RCC 7860 (cell line): ENCODE measurements at regions not wholly inside any gene's neighbourhood (a gene's known extent, or its start where the extent isn't known, plus 50 kb on each side); places are given as distances from the start of the nearest gene placed in this dataset.
A peak's percentile ranks its signal among the peaks of the same experiment; 100 is the strongest.

Experiments
- DNase-seq: peaks from one replicate; pipeline ENCODE4 v3.0.0-alpha.2; 2015; ENCODE audit warnings: low spot score
- FAIRE-seq: peaks from 2 replicates; lab custom pipeline; 2012; peaks lifted over from hg19 to GRCh38; lab: Jason Lieb, UNC

DNA sequence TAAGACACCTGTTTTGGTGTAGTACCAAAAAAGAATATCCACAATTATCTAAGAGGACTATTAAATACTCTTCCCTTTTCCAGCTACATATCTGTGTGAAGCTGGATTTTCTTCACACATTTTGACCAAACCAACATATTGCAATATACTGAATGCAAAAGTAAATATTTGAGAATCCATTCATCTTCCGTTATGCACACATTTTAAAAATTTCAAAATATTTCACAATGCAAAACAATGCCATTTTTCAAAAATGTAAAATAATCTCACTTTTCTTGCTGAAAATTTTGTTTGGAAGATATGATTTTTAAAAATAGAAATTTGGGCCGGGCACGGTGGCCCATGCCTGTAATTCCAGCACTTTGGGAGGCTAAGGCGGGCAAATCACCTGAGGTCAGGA, 133.9 kb upstream of the FUT8 start:
- DNase-seq = no peak

GRCh38 chr14:65279510-65279909, 133.0 kb upstream of the FUT8 start:
- no peak for DNase-seq
- no peak for FAIRE-seq

More for the DNA sequence above, 133.9 kb upstream of the FUT8 start:
- no peak for FAIRE-seq

GRCh38 chr14:65279958-65280357, 132.6 kb upstream of the FUT8 start:
- FAIRE-seq = no peak
- DNase-seq = no peak

- FAIRE-seq (no peak), DNase-seq (no peak)
Observed at GRCh38 chr14:65280653-65281052, 131.9 kb upstream of the FUT8 start.

DNA sequence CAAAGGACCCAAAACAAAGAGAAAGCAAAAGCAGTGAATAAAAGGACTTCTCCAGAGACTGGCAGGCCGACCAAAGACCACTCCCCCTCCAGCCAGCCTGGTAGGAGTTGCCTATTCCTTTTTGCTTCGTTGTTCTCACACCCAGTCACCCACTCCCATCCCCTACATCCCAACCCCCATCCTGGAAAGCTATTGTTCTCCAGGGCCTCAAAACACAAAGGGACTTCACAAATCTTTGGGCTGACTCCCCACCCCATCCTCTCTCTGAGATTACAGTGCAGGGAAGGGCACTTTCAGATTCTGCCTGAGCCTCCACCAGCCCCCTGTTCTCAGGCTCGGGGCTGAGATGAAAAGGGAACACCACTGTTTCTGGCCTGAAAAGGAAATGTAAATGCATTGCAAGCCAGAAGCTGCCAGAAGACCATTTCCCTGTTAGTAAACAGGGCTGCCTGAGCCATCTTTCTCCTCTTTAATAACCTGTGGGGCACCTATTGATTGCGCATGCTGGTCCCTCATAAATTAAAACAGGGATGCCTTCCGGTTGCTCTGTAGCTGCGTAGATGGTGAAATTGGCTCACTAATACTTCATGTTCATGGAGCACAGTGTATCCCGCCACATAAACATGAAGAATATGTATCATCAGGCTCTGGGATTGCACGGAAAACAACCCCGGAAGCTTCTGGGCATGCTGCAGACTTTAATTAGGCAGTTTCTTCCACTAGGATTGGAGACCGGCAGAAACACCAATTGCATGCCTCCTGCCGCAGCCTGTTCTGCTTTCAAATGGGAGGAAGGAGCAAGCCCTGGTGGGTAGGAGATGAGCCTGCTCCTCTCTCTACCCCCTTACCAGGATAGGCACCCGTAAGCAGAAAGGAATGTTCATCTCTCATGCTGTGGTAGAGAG, 130.3 kb upstream of the FUT8 start:
- DNase-seq (peak; percentile 55), FAIRE-seq (no peak)

- DNase-seq (no peak), FAIRE-seq (no peak)
Observed at GRCh38 chr14:65282896-65283253, 129.7 kb upstream of the FUT8 start.

DNA sequence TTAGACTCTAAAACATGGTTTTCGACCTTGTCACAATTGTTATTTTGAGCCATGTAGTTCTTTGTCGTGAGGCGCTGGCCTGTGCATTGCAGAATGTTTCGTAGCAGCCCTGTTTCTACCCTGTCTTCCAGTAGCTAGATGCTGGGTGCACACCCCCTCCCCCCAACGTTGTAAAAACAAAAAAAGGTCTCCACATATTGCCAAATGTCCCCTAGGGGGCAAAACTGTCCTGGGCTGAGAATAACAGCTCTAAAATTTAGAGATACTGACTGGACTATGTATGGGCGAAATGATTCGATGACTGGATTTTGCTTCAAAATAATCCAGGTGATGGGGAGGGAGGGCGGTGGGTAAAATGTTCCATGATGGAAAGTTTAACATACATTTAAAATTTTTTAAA, 126.1 kb upstream of the FUT8 start:
- DNase-seq = no peak
- no peak for FAIRE-seq

DNA sequence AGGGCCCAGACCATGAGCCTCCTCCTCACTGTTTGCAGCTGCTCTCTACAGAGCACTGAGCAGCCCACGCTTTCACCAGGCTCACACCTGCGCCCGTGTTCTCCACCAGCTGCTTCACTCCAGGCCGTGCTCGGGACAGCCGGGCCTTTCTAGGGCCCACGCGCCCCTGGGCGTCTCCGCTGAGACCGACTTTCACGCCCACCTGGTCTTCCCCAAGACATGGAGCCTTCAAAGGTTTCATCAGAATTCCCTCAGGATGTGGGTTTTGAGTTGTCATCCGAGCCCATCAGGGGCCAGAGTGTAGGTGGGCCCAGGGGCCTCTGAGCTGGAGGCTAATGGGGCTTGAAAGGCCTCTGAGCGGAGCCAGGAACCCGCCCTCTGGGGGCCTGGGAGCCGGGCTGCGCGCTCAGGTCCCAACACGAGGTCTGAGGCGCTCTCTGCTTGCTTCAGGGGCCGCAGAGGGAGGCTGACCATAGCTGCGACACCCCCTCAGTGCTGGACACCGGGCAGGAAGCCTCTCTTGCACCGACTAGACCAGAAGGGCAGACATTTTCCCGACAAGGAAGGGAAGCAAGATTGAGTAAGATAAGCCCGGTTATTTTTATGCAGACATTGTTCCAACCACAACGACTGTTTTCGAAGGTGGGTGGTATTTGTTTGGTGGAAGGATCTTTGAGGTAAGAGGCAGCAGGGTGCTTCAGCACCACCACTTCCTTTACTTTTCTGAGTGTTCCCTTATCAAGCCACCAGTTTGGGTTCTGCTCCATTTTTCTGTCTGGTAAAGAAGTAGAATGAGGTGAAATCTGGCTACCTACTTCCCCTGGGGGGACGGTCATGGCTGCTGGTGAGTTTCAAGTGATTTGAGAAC, 125.0 kb upstream of the FUT8 start:
- FAIRE-seq (no peak), DNase-seq (no peak)

DNA sequence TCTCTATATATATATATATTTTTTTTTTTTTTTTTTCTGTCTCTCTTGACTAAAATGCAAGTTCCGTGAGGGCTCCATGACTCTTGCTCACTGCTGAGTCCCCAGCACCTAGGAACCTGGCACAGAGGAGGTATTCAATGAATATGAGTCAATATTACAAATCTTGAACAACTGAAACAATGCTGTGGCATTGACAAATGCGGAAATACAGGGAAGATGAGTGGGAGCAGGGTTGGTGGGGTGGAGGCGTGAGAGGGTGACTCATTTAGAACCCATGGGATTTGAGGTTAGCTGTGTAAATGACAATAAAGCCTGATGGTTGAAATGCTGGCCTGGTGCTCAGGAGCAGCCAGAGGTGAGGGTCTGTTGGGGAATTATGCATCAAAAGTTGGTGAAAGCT, 121.7 kb upstream of the FUT8 start:
- FAIRE-seq = peak; percentile 78

GRCh38 chr14:65291531-65291930, 121.0 kb upstream of the FUT8 start:
- FAIRE-seq (no peak), DNase-seq (no peak)

More for the DNA sequence above, 121.7 kb upstream of the FUT8 start:
- peak; percentile 78 for DNase-seq

GRCh38 chr14:65294816-65295215, 117.7 kb upstream of the FUT8 start:
- FAIRE-seq (no peak), DNase-seq (no peak)

DNA sequence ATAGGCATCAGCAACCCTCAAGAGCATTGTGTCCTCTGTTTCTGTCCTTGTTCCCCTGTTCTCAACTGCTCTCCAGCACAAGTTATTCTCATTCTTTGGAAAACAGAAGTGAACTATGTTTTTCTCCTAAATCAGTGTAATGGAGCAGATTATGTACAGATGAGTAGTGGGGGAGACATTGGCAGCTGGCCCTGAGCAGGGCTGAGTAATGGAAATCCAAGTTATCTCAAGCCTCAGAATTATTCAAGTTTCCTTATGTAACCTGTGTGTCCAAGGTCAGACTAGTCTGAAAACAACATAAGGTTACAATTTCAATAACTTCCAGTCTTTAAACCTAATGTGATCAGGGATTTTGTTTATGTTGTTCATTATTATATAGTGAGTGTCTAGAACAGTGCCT, 116.1 kb upstream of the FUT8 start:
- DNase-seq (no peak), FAIRE-seq (no peak)

DNA sequence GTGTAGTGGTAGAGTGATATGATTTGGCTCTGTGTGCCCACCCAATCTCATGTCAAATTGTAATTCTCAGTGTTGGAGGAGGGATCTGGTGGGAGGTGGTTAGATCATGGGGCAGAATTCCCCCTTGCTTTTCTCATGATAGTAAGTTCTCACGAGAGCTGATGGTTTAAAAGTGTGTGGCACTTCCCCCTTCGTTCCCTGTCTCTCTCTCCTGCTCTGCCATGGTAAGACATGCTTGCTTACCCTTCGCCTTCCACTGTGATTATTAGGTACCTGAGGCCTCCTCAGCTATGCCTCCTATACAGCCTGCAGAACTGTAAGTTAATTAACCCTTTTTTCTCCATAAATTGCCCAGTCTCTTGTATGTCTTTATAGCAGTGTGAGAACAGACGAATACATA, 115.7 kb upstream of the FUT8 start:
- DNase-seq (no peak), FAIRE-seq (no peak)

- DNase-seq (no peak), FAIRE-seq (no peak)
Observed at GRCh38 chr14:65297744-65298143, 114.8 kb upstream of the FUT8 start.

- no peak for FAIRE-seq
- DNase-seq = no peak
Observed at GRCh38 chr14:65299826-65300225, 112.7 kb upstream of the FUT8 start.

- DNase-seq (no peak), FAIRE-seq (no peak)
Observed at GRCh38 chr14:65301862-65302539, 110.5 kb upstream of the FUT8 start.

DNA sequence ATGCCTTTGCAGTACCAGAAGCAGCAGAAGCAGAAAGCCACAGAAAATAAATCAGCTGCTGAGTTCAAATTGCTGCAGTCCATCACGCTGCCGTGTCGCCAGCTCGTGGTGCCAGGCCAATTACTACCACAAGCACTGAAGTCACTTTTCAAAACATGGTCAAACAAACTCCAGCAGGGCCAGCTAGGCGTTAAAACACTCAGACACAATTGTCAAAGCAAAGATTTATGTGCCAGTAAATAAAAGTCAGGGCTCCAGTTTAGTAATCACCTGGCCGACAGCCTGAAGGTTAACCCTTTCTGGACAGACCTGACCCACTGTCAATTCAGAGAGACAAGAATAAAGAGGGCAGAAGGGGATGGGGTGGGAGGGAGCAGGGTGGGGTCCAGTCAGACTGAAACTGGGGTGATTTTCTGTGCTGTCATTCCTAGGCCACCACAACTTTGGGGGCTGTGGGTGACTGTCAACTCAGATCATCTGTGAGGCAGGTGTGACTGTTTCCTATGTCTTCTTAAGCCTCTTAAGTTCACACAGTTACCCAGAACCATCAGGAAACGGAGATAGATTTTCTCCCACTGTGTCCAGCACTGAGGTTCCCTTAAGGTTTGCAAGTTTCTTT, 109.8 kb upstream of the FUT8 start:
- DNase-seq = no peak
- no peak for FAIRE-seq

DNA sequence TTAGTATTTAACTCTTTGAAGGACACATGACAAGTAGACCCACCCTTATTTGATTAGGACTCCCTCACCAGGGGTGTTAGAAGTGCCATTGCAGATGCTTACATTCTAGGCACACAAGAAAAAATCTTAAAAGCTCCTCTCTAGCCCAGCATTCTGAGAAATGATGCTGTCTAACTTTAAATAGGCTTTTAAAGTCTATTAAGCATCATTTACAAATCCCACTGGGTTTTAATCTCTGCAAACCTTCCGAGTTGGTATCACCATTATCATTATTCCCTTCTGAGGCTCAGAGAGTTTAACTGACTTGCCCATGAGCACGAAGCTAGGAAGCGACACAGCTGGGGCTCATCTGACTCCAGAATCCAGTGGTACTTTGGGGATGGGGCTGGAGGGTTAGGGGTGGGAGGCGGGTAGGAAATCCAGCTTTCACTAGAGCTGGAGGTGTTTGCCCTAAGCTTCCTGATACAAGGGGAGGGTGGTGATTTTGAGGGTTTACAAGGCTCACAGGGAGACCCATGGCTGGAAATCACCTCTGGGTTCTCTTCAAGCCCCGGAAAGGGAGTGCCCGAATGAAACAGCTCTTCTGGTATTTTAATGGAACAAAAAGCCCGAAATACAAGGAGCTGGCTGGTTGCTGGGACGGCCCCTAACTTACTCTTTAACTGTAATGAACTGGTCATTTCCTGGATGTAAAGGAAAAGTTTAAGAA, 109.2 kb upstream of the FUT8 start:
- DNase-seq (no peak), FAIRE-seq (no peak)

- FAIRE-seq (no peak), DNase-seq (no peak)
Observed at GRCh38 chr14:65303899-65304222, 108.7 kb upstream of the FUT8 start.

DNA sequence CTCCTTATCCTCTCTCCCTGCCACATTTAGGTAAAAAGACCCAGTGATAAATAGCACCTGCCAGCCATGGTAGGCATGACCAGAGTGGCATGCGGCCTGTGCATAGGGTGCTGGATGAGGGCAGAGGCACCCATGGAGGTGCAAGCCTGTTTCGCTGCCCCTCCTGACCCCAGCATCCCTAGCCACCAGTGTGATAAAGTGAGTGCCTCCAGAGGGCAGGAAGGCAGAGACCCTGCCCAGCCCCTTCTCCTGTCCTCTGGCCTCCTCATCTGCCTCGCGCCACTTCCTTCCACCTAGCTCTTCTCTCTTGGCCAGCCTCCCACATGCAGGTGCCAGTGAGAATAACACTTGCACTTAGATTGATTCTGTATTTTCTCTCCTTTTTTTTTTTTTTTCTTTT, 108.3 kb upstream of the FUT8 start:
- FAIRE-seq (no peak), DNase-seq (no peak)
